Thoracic aorta (tissue), 2 donors: ENCODE measurements at regions not wholly inside any gene's neighbourhood (a gene's known extent, or its start where the extent isn't known, plus 50 kb on each side); places are given as distances from the start of the nearest gene placed in this dataset.
A peak's percentile ranks its signal among the peaks of the same experiment; 100 is the strongest.
"Not testable (repeated sequence)": the region's sequence is repeated elsewhere in the genome, so short reads cannot be mapped to it uniquely, and the experiment has no call there.

Experiments
- ATAC-seq: fragments of 150-250 bp; one replicate; pipeline ENCODE4 v1.8.0; 2017; ENCODE audit warnings: low read depth; ENCODE audit not compliant: insufficient number of reproducible peaks, low FRiP score
- DNase-seq: peaks from one replicate; pipeline ENCODE4 v3.0.0-alpha.2; 2020; ENCODE audit warnings: low spot score
- H3K27ac ChIP-seq, 2 donors: fragments of 200-600 bp; sonication (generic); 1 replicate in 1 of 2; 2 replicates in 1 of 2; pipeline ENCODE4 v1.5.1; 2016; ENCODE audit warnings: mild to moderate bottlenecking in 2 of 2, moderate library complexity in 2 of 2
- H3K27me3 ChIP-seq: fragments of 200-600 bp; sonication (generic); replicated peaks from 2 replicates; pipeline ENCODE4 v1.6.0; 2016; ENCODE audit warnings: mild to moderate bottlenecking; ENCODE audit not compliant: insufficient read depth
- H3K36me3 ChIP-seq: fragments of 200-600 bp; sonication (generic); one replicate; pipeline ENCODE4 v1.5.1; 2016
- H3K4me1 ChIP-seq, 2 donors: fragments of 200-600 bp; sonication (generic); 1 replicate in 1 of 2; 2 replicates in 1 of 2; pipeline versions ENCODE4 v1.5.1 to v1.6.0; 2016; ENCODE audit warnings: low read depth in 2 of 2, mild to moderate bottlenecking in 1 of 2; ENCODE audit not compliant: control insufficient read depth in 1 of 2
- H3K4me3 ChIP-seq: fragments of 200-600 bp; sonication (generic); 2 replicates; pipeline ENCODE4 v1.5.1; 2016; ENCODE audit warnings: mild to moderate bottlenecking
- H3K9me3 ChIP-seq: fragments of 200-600 bp; sonication (generic); 2 replicates; pipeline ENCODE4 v1.5.1; 2016
- CTCF ChIP-seq: fragments of 200-600 bp; sonication (generic); IDR thresholded peaks from one replicate; pipeline ENCODE4 v1.5.1; 2019; ENCODE audit warnings: antibody characterized with exemption

DNA sequence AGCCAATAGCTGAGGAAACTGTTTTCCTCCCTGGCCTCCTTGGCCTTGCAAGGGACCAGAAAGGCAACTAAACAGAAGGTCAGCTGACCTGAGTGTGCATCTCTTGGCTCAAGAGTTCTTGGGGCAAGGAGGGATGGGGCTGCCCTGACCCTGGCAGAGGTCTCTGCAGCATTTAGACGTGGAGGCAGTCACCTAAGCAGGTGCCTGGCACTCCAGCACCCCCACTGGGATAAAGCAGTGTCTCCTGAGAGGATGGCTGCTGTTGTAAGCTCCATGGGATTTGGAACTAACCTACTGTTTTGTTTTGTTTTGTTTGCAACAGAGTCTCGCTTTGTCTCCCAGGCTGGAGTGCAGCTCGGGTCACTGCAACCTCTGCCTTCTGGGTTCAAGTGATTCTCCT, 185.2 kb downstream of the TBC1D2B start:
- TF ChIP-seq CTCF, result no peak
- Histone ChIP-seq H3K4me1 (peaks cover 20 to 52% of the 10 kb centered on the region in 2 donors), H3K27me3 (no peaks in the 10 kb centered on the region), H3K4me3 (no peak overlapping the region), H3K27ac (no peak overlapping the region), H3K9me3 (no peaks in the 10 kb centered on the region), H3K36me3 (no peaks in the 10 kb centered on the region)
- ATAC-seq, result no peak
- no peak for DNase-seq

GRCh38 chr15:77891862-77892261, 185.6 kb downstream of the TBC1D2B start:
- ATAC-seq, H3K36me3 ChIP-seq, H3K27me3 ChIP-seq, H3K9me3 ChIP-seq, H3K4me3 ChIP-seq, DNase-seq: not testable (repeated sequence)
- peaks cover 24 to 57% of the 10 kb centered on the region in 2 donors for H3K4me1 ChIP-seq
- H3K27ac ChIP-seq, result peak overlapping the region in 1 of 2 donors; percentile 4

DNA sequence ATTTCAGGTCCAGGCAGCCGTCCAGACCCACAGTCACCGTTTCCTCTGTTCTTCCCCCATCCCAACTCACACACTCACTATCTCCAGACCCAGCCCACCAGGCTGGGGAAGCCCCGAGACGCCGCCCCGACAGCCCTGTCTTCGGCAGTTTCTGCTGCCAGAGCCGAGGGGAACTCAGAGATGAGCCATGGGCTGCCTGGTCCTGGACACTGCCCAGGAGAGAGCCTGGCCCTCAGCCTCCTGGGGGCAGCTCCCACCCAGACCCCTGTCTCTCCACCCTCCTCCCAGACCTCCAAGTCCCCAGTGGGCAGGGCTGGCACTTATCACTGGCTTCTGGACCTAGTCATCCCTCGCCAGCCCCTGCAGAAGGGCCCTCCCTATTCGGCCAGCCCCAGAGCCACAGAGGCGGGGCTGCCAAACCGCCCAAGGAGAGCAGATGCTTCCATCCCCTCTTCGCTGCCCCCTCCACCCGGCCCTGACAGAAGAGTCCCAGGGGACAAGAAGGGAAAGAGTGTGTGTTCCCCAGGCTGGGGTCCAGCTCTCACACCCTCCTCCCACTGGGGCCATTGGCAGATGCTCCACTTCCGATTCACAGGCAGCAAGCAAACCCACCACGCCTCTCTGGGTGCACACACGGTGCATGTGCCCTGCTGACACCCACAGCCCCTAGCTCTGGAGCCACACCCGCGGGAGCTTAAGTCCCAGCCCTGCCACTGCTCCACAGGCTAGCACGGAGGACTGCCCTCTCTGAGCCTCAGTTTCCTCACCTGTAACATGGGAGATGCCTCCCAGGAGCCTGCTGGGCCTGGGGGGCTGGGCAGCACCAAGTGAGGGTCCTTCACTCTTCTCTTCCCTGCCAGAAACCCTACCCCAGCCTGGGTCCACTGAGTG, 186.4 kb downstream of the TBC1D2B start:
- not testable (repeated sequence) for ATAC-seq, DNase-seq, H3K9me3 ChIP-seq, H3K27me3 ChIP-seq, H3K36me3 ChIP-seq, H3K4me3 ChIP-seq
- H3K4me1 ChIP-seq, result peaks cover 31 to 64% of the 10 kb centered on the region in 2 donors
- H3K27ac ChIP-seq, result peak overlapping the region; percentile 89 to 99

DNA sequence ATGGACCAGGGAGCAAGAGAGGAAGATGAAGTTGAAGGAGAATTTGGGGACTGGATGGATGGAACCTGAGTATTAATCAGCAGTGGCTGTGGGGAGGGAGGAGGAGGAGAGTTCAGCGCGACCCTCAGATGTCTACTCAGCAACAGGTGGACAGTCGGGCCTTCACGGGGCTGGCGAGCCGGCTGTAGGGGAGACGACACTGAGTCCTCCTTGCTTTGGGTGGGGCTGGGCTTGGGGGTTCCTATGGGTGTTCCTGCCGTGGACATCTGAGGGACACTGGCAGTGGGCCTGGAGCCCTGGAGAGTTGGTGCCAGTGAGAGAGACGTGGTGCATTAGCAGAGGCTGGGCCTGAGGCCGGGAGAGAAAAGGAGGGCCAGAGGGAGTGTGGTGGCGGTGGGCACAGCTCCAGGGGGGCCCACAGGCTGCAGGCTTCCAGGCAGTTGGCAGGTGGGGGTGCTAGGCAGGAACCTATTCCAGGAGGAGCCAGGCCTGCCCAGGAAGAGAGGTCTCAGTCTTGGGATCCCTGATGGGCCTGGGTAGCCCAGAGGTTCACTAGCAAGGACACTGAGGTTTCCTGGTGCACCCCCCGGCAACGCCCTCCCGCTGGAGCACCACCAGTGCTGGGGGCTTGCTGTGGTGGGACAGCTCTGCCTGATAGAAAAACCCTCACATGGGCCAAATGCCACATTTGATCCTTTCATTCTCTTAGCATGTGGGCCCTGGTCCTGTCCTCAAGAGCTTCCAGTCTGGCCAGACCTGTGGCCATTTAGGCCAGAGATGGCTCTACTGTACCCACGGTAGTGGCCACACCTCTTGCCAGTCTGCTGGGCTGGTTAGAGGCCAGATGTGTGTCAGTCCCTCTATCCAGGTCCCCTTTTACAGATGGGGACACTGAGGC, 187.4 kb downstream of the TBC1D2B start:
- H3K27me3 ChIP-seq, H3K4me3 ChIP-seq, ATAC-seq, H3K36me3 ChIP-seq, DNase-seq, H3K9me3 ChIP-seq: not testable (repeated sequence)
- H3K4me1 ChIP-seq, result peaks cover 34 to 75% of the 10 kb centered on the region in 2 donors
- H3K27ac ChIP-seq, result peak overlapping the region; percentile 89 to 99

GRCh38 chr15:77889009-77889806, 188.3 kb downstream of the TBC1D2B start:
- Histone ChIP-seq H3K9me3 (no peaks in the 10 kb centered on the region), H3K4me3 (no peak overlapping the region), H3K36me3 (no peaks in the 10 kb centered on the region), H3K4me1 (peaks cover 34 to 80% of the 10 kb centered on the region in 2 donors), H3K27me3 (no peaks in the 10 kb centered on the region), H3K27ac (peak overlapping the region; percentile 89 to 99)
- DNase-seq (no peak), ATAC-seq (no peak)
- TF ChIP-seq CTCF, result no peak

GRCh38 chr15:77887563-77888429, 189.7 kb downstream of the TBC1D2B start:
- ATAC-seq (peak; percentile 93), DNase-seq (peak; percentile 56)
- Histone ChIP-seq H3K27ac (peak overlapping the region; percentile 97 to 98), H3K4me1 (peaks cover 34 to 72% of the 10 kb centered on the region in 2 donors)
- not testable (repeated sequence) for H3K36me3 ChIP-seq, H3K27me3 ChIP-seq, H3K4me3 ChIP-seq, H3K9me3 ChIP-seq
